Trophoblast cell (in vitro differentiated cells and primary cell): ENCODE measurements at regions not wholly inside any gene's neighbourhood (a gene's known extent, or its start where the extent isn't known, plus 50 kb on each side); places are given as distances from the start of the nearest gene placed in this dataset.

Experiments used
- DNase-seq, 2 donors: peaks; one replicate each; pipeline ENCODE4 v3.0.0-alpha.2; 2016
- H2AFZ ChIP-seq: 2 replicates; pipeline ENCODE4 v1.6.1; 2013; ENCODE audit warnings: low read length, moderate library complexity, mild to moderate bottlenecking; ENCODE audit not compliant: insufficient read depth, poor library complexity
- H2AK5ac ChIP-seq: 2 replicates; pipeline ENCODE4 v1.6.1; 2013; ENCODE audit warnings: mild to moderate bottlenecking, low read length
- H2BK120ac ChIP-seq: 2 replicates; pipeline ENCODE4 v1.6.1; 2013; ENCODE audit warnings: low read length, mild to moderate bottlenecking, moderate library complexity; ENCODE audit not compliant: insufficient read depth, poor library complexity
- H2BK12ac ChIP-seq: 2 replicates; pipeline ENCODE4 v1.6.1; 2013; ENCODE audit warnings: mild to moderate bottlenecking, low read length, moderate library complexity
- H2BK5ac ChIP-seq: 2 replicates; pipeline ENCODE4 v1.6.1; 2013; ENCODE audit warnings: low read length, low read depth, moderate library complexity, mild to moderate bottlenecking; ENCODE audit not compliant: poor library complexity
- H3K14ac ChIP-seq: 2 replicates; pipeline ENCODE4 v1.6.1; 2013; ENCODE audit warnings: mild to moderate bottlenecking, low read length
- H3K18ac ChIP-seq: 2 replicates; pipeline ENCODE4 v1.6.1; 2013; ENCODE audit warnings: mild to moderate bottlenecking, low read length
- H3K23ac ChIP-seq: 2 replicates; pipeline ENCODE4 v1.6.1; 2013; ENCODE audit warnings: low read length
- H3K27ac ChIP-seq: 2 replicates; pipeline ENCODE4 v1.5.1; 2013; ENCODE audit warnings: low read depth, mild to moderate bottlenecking, inconsistent platforms, low read length, moderate library complexity
- H3K27me3 ChIP-seq: 2 replicates; pipeline ENCODE4 v1.6.1; 2013; ENCODE audit warnings: inconsistent platforms, mild to moderate bottlenecking, low read length, moderate library complexity; ENCODE audit not compliant: insufficient read depth
- H3K36me3 ChIP-seq, 2 experiments: 1 replicate in 1 of 2; 2 replicates in 1 of 2; pipeline ENCODE4 v1.6.1; 2013; ENCODE audit warnings: low read length in 2 of 2, mild to moderate bottlenecking in 2 of 2, moderate library complexity in 1 of 2; ENCODE audit not compliant: insufficient read depth in 2 of 2, control insufficient read depth in 1 of 2
- H3K4ac ChIP-seq: 2 replicates; pipeline ENCODE4 v1.6.1; 2013; ENCODE audit warnings: low read depth, mild to moderate bottlenecking, low read length, moderate library complexity
- H3K4me1 ChIP-seq, 2 experiments: 1 replicate in 1 of 2; 2 replicates in 1 of 2; pipeline ENCODE4 v1.6.1; 2013; ENCODE audit warnings: low read length in 2 of 2, mild to moderate bottlenecking in 2 of 2, moderate library complexity in 1 of 2; ENCODE audit not compliant: insufficient read depth in 2 of 2, control insufficient read depth in 1 of 2
- H3K4me2 ChIP-seq: 2 replicates; pipeline ENCODE4 v1.6.1; 2013; ENCODE audit warnings: inconsistent platforms, mild to moderate bottlenecking, low read length, moderate library complexity
- H3K4me3 ChIP-seq: 2 replicates; pipeline ENCODE4 v1.5.1; 2013; ENCODE audit warnings: mild to moderate bottlenecking, low read depth, low read length, inconsistent platforms
- H3K79me1 ChIP-seq: one replicate; pipeline ENCODE4 v1.6.1; 2013; ENCODE audit warnings: low read length
- H3K79me2 ChIP-seq: 2 replicates; pipeline ENCODE4 v1.6.1; 2013; ENCODE audit warnings: low read length, mild to moderate bottlenecking; ENCODE audit not compliant: control insufficient read depth, insufficient read depth, poor library complexity
- H3K9ac ChIP-seq: 2 replicates; pipeline ENCODE4 v1.6.1; 2013; ENCODE audit warnings: mild to moderate bottlenecking, low read length
- H3K9me3 ChIP-seq: 2 replicates; pipeline ENCODE4 v1.6.1; 2013; ENCODE audit warnings: low read depth, mild to moderate bottlenecking, control low read depth, inconsistent platforms, low read length; ENCODE audit not compliant: insufficient read depth
- H4K12ac ChIP-seq: 2 replicates; pipeline ENCODE4 v1.6.1; 2013; ENCODE audit warnings: low read depth, mild to moderate bottlenecking, low read length, moderate library complexity
- H4K8ac ChIP-seq: 2 replicates; pipeline ENCODE4 v1.6.1; 2013; ENCODE audit warnings: low read depth, mild to moderate bottlenecking, low read length, moderate library complexity
- H4K91ac ChIP-seq: one replicate; pipeline ENCODE4 v1.6.1; 2013; ENCODE audit warnings: low read depth, mild to moderate bottlenecking, low read length, moderate library complexity
- WGBS: extraction: QIAGEN DNeasy Blood & Tissue Kit; methylation state at CpG from one replicate; pipeline ENCODE4 v1.1.7; 2013; ENCODE audit warnings: missing lambda C conversion rate; ENCODE audit not compliant: insufficient read length, insufficient coverage; ENCODE audit errors: extremely low coverage; 5-methylcytosine and 5-hydroxymethylcytosine counted together

DNA sequence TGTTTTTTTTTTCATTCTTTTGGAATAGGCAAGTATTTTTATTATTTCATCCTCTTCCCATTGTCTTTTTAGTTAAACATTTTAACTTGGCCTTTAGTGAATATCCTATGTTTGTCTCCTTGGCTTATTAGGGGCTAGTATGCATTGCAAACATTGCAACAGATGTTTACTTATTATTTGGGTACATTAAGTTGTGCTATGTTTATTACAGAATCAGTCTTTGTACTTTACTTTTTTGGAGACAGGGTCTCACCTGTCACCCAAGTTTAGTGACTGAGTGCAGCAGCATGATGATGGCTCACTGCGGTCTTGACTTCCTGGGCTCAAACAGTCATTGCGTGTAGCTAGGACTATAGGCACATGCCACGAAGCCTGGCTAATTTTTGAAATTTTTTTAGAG is 51.1 kb upstream of the NUDT6 start:
- Histone ChIP-seq H2BK120ac (no peak overlapping the region), H3K36me3 (peaks cover 13 to 14% of the 10 kb centered on the region in 2 experiments), H3K14ac (no peak overlapping the region), H3K79me1 (no peaks in the 10 kb centered on the region), H3K4ac (no peak overlapping the region), H3K4me2 (no peak overlapping the region), H3K27ac (no peak overlapping the region), H3K18ac (no peak overlapping the region), H4K12ac (no peak overlapping the region), H2BK12ac (no peak overlapping the region), H3K23ac (no peak overlapping the region), H4K8ac (no peak overlapping the region), H3K4me1 (no peaks in the 10 kb centered on the region), H3K9ac (no peak overlapping the region), H2AK5ac (no peak overlapping the region), H3K27me3 (no peaks in the 10 kb centered on the region), H2AFZ (no peak overlapping the region), H3K4me3 (no peak overlapping the region), H3K79me2 (no peaks in the 10 kb centered on the region), H4K91ac (no peak overlapping the region), H2BK5ac (no peak overlapping the region), H3K9me3 (peaks cover 13% of the 10 kb centered on the region)
- WGBS: no CpG with 5 or more reads among the region's 3 CpGs
- DNase-seq: peak in 1 of 2 donors; percentile 2

DNA sequence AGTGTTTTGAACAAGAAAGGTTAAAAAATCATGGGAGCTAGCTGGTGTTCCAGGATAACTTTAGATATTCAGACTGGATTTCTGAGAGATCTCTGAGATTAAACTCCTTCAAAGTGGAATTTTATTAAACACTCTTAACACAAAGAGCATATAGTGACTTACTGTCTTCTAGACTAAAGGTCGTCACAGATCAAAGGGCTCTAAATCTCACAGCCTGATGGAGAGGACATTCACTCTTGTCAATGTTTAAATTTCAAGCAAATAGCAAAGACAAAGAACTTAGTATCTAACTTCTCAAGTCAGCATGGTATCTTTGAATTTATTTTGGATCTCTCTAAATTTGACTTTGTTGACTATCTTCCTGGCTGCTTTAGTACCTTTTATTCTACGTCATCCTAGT is 53.7 kb upstream of the NUDT6 start:
- H3K23ac ChIP-seq: no peak overlapping the region
- H3K79me1 ChIP-seq: no peaks in the 10 kb centered on the region
- no peaks in the 10 kb centered on the region for H3K4me1 ChIP-seq
- no peak overlapping the region for H2AK5ac ChIP-seq
- H3K9ac ChIP-seq: no peak overlapping the region
- no peak overlapping the region for H3K27ac ChIP-seq
- no peak overlapping the region for H2BK5ac ChIP-seq
- H2BK120ac ChIP-seq: no peak overlapping the region
- H3K9me3 ChIP-seq: peaks cover 18% of the 10 kb centered on the region
- DNase-seq: no peak
- H4K12ac ChIP-seq: no peak overlapping the region
- no peak overlapping the region for H3K14ac ChIP-seq
- H3K36me3 ChIP-seq: peaks cover 18 to 20% of the 10 kb centered on the region in 2 experiments
- no peak overlapping the region for H3K4ac ChIP-seq
- H2AFZ ChIP-seq: no peak overlapping the region
- no peak overlapping the region for H2BK12ac ChIP-seq
- no peak overlapping the region for H3K4me3 ChIP-seq
- no CpG with 5 or more reads among the region's 2 CpGs for WGBS
- no peak overlapping the region for H4K91ac ChIP-seq
- H3K79me2 ChIP-seq: no peaks in the 10 kb centered on the region
- H3K18ac ChIP-seq: no peak overlapping the region
- H4K8ac ChIP-seq: no peak overlapping the region
- no peaks in the 10 kb centered on the region for H3K27me3 ChIP-seq
- no peak overlapping the region for H3K4me2 ChIP-seq

DNA sequence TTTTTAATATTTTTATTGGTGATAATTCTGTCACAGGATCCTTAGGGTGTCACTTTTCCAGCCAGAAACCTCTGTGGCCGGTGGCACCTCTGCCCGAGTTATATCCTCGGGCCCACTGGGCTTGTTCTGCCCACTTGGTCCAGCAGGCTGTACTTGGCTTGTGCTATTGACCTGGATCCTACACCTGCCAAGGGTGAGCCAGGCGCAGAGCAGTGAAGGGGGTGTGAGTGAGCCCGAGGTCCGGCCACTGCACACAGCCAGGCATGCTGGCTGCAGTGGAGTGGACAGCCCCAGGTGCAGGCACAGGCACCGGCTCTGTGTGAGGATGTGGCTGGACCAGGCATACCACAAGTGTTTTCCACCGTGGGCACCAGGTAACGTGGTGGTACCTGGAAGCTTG is 54.7 kb upstream of the NUDT6 start:
- no peak overlapping the region for H2BK120ac ChIP-seq
- no peak overlapping the region for H3K14ac ChIP-seq
- DNase-seq: no peak
- no peaks in the 10 kb centered on the region for H3K27me3 ChIP-seq
- H2BK5ac ChIP-seq: no peak overlapping the region
- no peak overlapping the region for H2BK12ac ChIP-seq
- H3K18ac ChIP-seq: no peak overlapping the region
- H4K12ac ChIP-seq: no peak overlapping the region
- H3K79me1 ChIP-seq: no peaks in the 10 kb centered on the region
- H2AFZ ChIP-seq: no peak overlapping the region
- H3K4me2 ChIP-seq: no peak overlapping the region
- H3K9ac ChIP-seq: no peak overlapping the region
- H4K8ac ChIP-seq: no peak overlapping the region
- H2AK5ac ChIP-seq: no peak overlapping the region
- no peak overlapping the region for H3K4ac ChIP-seq
- H3K79me2 ChIP-seq: no peaks in the 10 kb centered on the region
- no peak overlapping the region for H4K91ac ChIP-seq
- no peak overlapping the region for H3K27ac ChIP-seq
- peaks cover 18% of the 10 kb centered on the region for H3K9me3 ChIP-seq
- no peaks in the 10 kb centered on the region for H3K4me1 ChIP-seq
- H3K23ac ChIP-seq: no peak overlapping the region
- H3K36me3 ChIP-seq: peaks cover 18 to 20% of the 10 kb centered on the region in 2 experiments
- peak overlapping the region; percentile 45 for H3K4me3 ChIP-seq
- no CpG with 5 or more reads among the region's 9 CpGs for WGBS

DNA sequence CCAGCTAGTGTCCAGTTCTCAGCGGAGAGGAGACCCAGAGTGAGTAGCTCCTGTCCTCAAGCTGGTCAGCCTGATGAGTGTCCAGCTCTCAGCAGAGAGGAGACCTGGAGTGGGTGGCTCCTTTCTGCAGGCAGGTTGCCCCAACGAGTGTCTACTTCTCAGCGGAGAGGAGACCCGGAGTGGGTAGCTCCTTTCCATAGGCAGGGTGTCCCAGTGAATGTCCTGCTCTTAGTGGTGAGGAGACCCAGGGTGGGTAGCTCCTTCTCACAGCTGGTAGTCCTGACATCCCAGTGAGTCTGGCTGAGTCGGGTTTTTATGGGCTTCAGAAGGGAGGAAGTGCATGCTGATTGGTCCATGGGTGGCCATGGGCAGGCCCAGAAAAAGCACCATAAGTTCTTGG is 55.7 kb upstream of the NUDT6 start:
- Histone ChIP-seq H2BK12ac (no peak overlapping the region), H2AFZ (no peak overlapping the region), H3K36me3 (peaks cover 18 to 20% of the 10 kb centered on the region in 2 experiments), H3K4me1 (no peaks in the 10 kb centered on the region), H3K9ac (no peak overlapping the region), H4K8ac (no peak overlapping the region), H4K12ac (no peak overlapping the region), H2AK5ac (no peak overlapping the region), H3K9me3 (peaks cover 18% of the 10 kb centered on the region), H3K4me3 (no peak overlapping the region), H2BK5ac (no peak overlapping the region), H3K79me2 (no peaks in the 10 kb centered on the region), H3K23ac (no peak overlapping the region), H3K4me2 (no peak overlapping the region), H3K27me3 (no peaks in the 10 kb centered on the region), H3K4ac (no peak overlapping the region), H3K27ac (no peak overlapping the region), H4K91ac (no peak overlapping the region), H3K14ac (no peak overlapping the region), H3K18ac (no peak overlapping the region), H3K79me1 (no peaks in the 10 kb centered on the region), H2BK120ac (no peak overlapping the region)
- DNase-seq: no peak
- WGBS: no CpG with 5 or more reads among the region's 5 CpGs
